ENCODE measurements at regions not wholly inside any gene's neighbourhood (a gene's known extent, or its start where the extent isn't known, plus 50 kb on each side); places are given as distances from the start of the nearest gene placed in this dataset.

GRCh38 chr12:46553266-46553665 lies 180.7 kb upstream of the SLC38A2 start:
- no peaks in the 10 kb centered on the region for H4K20me1 ChIP-seq (ENCODE audit: insufficient read depth, low read length)
- Mint-ChIP-seq H3K4me3 (no peak overlapping the region), H3K27me3 (ENCODE audit: low read depth in 3 of 3) (no peaks in the 10 kb centered on the region), H3K27ac (no peak overlapping the region), H3K9me3 (peaks cover 0 to 6% (median 0%) of the 10 kb centered on the region in 7 donors), H3K4me1 (peaks cover 47% of the 10 kb centered on the region), H3K36me3 (no peaks in the 10 kb centered on the region)
- H3K79me2 ChIP-seq (ENCODE audit: insufficient read depth, low read length): no peaks in the 10 kb centered on the region
- peaks cover 35 to 40% of the 10 kb centered on the region in 2 donors for H3K4me1 ChIP-seq (ENCODE audit: control insufficient read depth in 1 of 2, insufficient read depth in 2 of 2, low read length in 2 of 2)
- intact Hi-C loops (cut with micrococcal nuclease): loop anchor here (5.0 to 10.0 kb wide), 2 partner anchors 102 to 181 kb away; partner anchors contain the start of gene SLC38A2 (in 1 of the 2)
- no peaks in the 10 kb centered on the region for H3K9me3 ChIP-seq (replicated peaks in 1 of 2; ENCODE audit: control insufficient read depth in 1 of 2, insufficient read depth in 1 of 2, low read length in 2 of 2)
- no peak overlapping the region for H3K4me3 ChIP-seq (replicated peaks in 1 of 3; ENCODE audit: low read depth in 2 of 3, low read length in 3 of 3)
- TF ChIP-seq, protein P1, sequence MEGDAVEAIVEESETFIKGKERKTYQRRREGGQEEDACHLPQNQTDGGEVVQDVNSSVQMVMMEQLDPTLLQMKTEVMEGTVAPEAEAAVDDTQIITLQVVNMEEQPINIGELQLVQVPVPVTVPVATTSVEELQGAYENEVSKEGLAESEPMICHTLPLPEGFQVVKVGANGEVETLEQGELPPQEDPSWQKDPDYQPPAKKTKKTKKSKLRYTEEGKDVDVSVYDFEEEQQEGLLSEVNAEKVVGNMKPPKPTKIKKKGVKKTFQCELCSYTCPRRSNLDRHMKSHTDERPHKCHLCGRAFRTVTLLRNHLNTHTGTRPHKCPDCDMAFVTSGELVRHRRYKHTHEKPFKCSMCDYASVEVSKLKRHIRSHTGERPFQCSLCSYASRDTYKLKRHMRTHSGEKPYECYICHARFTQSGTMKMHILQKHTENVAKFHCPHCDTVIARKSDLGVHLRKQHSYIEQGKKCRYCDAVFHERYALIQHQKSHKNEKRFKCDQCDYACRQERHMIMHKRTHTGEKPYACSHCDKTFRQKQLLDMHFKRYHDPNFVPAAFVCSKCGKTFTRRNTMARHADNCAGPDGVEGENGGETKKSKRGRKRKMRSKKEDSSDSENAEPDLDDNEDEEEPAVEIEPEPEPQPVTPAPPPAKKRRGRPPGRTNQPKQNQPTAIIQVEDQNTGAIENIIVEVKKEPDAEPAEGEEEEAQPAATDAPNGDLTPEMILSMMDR (IDR thresholded peaks at IDR 0.05): no peak
- H2AFZ ChIP-seq (ENCODE audit: insufficient read depth, low read depth, low read length, poor library complexity, severe bottlenecking): no peak overlapping the region
- no peak overlapping the region for H3K9ac ChIP-seq (ENCODE audit: insufficient read depth, low read length, poor library complexity, severe bottlenecking)
- peak overlapping the region; percentile 11 for H3K4me2 ChIP-seq (replicated peaks; ENCODE audit: extremely low read depth, low read length, poor library complexity, severe bottlenecking)
- H3K27me3 ChIP-seq (ENCODE audit: control insufficient read depth in 2 of 2, insufficient read depth in 2 of 2, low read length in 2 of 2): no peaks in the 10 kb centered on the region
- no CpG with 5 or more reads among the region's 2 CpGs for WGBS (ENCODE audit: insufficient coverage)
- H3K36me3 ChIP-seq (replicated peaks in 1 of 2; ENCODE audit: control insufficient read depth in 1 of 2, insufficient read depth in 2 of 2, low read length in 2 of 2): no peaks in the 10 kb centered on the region
- peak; percentile 11 to 59 (median 40) for DNase-seq
- H3K27ac ChIP-seq (ENCODE audit: low read depth in 1 of 2, low read length in 2 of 2): no peak overlapping the region

GRCh38 chr12:46550266-46550879 lies 177.8 kb upstream of the SLC38A2 start:
- Histone ChIP-seq H3K36me3 (replicated peaks in 1 of 2; ENCODE audit: control insufficient read depth in 1 of 2, insufficient read depth in 2 of 2, low read length in 2 of 2) (no peaks in the 10 kb centered on the region), H3K9ac (ENCODE audit: insufficient read depth, low read length, poor library complexity, severe bottlenecking) (no peak overlapping the region), H3K79me2 (ENCODE audit: insufficient read depth, low read length) (no peaks in the 10 kb centered on the region), H3K27me3 (ENCODE audit: control insufficient read depth in 2 of 2, insufficient read depth in 2 of 2, low read length in 2 of 2) (no peaks in the 10 kb centered on the region), H3K27ac (ENCODE audit: low read depth in 1 of 2, low read length in 2 of 2) (peak overlapping the region in 1 of 2 donors; percentile 79), H3K4me1 (ENCODE audit: control insufficient read depth in 1 of 2, insufficient read depth in 2 of 2, low read length in 2 of 2) (peaks cover 37 to 47% of the 10 kb centered on the region in 2 donors), H4K20me1 (ENCODE audit: insufficient read depth, low read length) (no peaks in the 10 kb centered on the region), H3K4me2 (replicated peaks; ENCODE audit: extremely low read depth, low read length, poor library complexity, severe bottlenecking) (peak overlapping the region; percentile 54), H2AFZ (ENCODE audit: insufficient read depth, low read depth, low read length, poor library complexity, severe bottlenecking) (peak overlapping the region; percentile 37), H3K4me3 (replicated peaks in 1 of 3; ENCODE audit: low read depth in 2 of 3, low read length in 3 of 3) (peak overlapping the region; percentile 11 to 53 (median 38)), H3K9me3 (replicated peaks in 1 of 2; ENCODE audit: control insufficient read depth in 1 of 2, insufficient read depth in 1 of 2, low read length in 2 of 2) (no peaks in the 10 kb centered on the region)
- Mint-ChIP-seq H3K27me3 (ENCODE audit: low read depth in 3 of 3) (no peaks in the 10 kb centered on the region), H3K4me1 (peaks cover 62% of the 10 kb centered on the region), H3K27ac (peak overlapping the region; percentile 85 to 96 (median 90)), H3K9me3 (peaks cover 0 to 7% (median under 1%) of the 10 kb centered on the region in 7 donors), H3K4me3 (peak overlapping the region; percentile 63 to 83), H3K36me3 (peaks cover 0 to 5% of the 10 kb centered on the region in 2 donors)
- intact Hi-C loops (cut with micrococcal nuclease): loop anchor here (5.0 to 10.0 kb wide), 2 partner anchors 104 to 178 kb away; partner anchors contain the start of gene SLC38A2 (in 1 of the 2)
- WGBS (ENCODE audit: insufficient coverage): 100% methylated on average over 1 of the region's 4 CpGs
- DNase-seq: no peak
- TF ChIP-seq, protein P1 (IDR thresholded peaks at IDR 0.05): no peak

All from CD14-positive monocyte (primary cell).